ENCODE measurements at regions not wholly inside any gene's neighbourhood (a gene's known extent, or its start where the extent isn't known, plus 50 kb on each side); places are given as distances from the start of the nearest gene placed in this dataset.
A peak's percentile ranks its signal among the peaks of the same experiment; 100 is the strongest.
"Not testable (repeated sequence)": the region's sequence is repeated elsewhere in the genome, so short reads cannot be mapped to it uniquely, and the experiment has no call there.

DNA sequence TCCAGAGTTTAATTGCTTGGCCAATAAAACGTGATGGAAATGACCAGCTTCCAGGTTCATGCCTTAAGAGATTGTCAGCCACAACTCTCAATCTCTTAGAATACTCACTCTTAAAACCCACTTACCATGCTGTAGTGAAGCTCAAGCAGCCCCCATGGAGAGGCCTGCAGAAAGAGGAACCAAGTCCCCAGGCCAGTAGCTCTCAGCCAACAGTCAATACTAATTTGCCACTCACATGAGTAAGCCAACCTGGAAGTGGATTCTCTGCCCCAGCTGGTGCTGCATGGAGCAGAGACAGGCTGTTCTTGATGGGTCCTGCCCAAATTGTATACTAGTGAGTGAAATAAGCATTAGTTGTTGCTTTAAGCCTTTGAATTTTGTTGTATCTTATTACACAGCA lies 155.9 kb downstream of the OXSM start:
- no peak for DNase-seq (ENCODE audit: low spot score)

DNA sequence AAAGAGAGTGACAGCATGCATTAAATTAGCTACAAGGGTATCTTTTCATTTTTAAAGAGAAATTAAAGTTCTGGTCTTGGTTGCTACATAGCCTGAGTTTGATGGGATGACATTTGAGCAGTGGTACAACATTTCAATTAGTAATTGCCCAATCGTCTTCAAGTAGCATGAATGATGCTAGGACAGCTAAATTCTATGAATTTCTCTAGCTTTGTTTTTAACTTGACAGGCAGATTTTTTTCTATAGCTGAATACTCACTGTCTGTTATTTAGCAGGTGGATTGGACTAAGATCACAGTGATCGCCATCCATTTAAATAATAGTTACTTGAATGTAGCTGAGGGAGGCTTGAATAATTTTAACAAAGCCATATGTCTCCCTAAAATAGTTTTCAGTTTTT lies 162.2 kb downstream of the OXSM start:
- DNase-seq (ENCODE audit: low spot score) = no peak

DNA sequence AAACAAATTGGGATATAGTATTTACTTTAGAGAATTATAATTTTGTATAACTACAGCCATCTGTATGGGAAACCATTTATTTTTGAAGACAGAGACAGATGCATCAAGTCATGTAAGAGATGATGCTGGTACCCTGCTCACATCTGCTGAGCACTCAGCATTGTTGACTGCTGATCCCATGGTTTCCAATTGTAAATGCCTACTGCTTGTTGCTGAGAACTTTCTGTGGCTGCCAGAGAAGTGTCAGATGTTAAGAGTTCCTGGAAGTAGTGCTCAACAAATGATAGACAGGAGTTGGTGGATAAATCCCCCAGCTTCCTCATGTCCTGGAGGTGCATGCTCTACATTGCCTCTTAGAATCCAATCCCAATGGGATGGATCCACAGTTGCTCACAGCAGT lies 167.1 kb downstream of the OXSM start:
- DNase-seq (ENCODE audit: low spot score) = no peak

DNA sequence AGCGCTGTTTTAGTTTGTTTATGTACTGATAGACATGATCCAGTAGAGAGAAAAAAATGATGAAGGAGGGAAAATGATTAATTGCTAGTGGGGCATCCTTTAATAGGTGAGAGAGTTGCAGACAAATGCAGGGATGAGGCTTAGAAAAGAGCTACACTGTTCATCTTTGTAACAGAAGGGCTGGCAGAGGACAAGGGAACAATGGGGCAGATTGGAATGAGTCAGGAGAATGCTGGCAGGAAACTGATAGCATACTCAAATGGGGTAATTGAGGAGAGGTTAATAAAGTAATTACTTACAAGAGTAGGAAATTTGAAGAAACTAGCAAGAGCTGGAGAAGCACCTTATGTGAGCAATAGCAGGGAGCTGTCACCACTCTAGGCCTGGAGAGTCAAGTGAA lies 170.9 kb downstream of the OXSM start:
- peak; percentile 55 for DNase-seq (ENCODE audit: low spot score)

DNA sequence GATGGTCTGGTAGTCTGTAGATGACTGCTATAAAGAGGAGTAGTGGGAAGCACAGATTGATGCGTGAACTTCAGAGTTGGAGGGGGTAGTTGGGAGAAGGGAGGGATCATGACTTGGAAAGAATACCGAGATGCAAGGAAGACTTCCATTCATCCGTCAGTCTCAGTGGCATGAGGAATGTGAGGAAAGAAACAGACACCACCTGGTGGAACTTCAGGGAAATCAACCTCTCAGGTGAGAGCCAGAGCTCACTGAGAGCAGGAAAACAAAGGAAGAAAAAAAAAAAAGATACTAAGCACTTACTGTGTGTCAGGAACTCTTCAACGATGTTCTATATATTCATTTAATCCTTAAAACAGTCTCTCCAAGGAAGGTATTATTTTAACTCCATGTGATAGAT lies 172.4 kb downstream of the OXSM start:
- no peak for DNase-seq (ENCODE audit: low spot score)

DNA sequence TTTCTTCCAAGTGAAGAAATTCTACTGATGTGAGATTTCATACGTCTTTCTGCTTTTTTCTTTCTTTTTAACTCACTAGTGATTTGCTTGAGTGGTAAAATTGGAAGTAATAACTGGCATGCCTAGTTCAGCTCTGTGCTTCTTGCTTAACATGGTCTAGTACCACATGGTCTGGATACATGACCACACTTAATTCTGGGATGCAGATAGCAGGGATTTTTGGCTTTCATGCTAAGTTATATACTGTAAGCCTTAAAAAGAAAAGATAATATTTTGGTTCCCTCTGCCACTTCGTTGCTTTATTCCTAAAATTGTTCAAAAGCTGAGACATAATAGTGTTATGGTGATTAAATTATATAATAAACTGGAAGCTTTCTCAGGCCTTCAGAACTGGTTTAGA lies 174.3 kb downstream of the OXSM start:
- DNase-seq (ENCODE audit: low spot score) = no peak

DNA sequence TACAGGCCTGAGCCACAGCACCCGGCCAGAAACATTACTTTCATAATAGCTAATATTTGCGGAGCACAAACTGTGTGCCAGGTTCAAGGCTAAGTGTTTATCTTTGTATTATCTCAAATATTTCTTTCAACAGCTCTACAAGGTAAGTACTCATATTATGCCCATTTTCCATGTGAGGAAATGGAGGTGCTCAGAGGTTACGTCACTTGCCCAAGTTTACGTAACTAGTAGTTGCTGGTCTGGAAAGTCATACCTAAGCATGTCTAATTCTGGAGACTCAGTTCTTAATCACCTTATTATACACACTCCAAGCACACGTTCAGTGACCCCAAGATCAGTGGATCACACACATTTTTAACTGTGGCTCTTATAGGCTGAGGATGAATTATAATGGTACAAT lies 177.5 kb downstream of the OXSM start:
- DNase-seq (ENCODE audit: low spot score) = no peak

DNA sequence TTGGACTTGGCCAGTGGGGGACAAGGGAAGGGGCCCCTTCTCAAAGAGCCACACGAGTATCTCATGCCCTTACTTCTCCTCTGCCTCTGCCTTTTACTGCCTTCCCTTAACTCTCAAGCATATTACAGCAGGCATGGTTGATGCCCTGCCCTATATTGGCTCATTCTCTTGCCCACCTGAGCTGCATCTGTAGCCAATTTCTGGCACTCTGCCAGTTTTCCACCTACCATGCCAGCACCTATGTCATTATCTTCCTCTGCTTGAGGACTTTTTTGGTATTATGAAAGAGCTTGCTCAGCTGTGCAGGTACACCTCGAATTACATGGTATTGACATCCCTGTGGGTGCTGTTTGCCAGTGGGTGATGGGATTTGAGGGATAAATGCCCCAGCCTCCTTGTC lies 181.8 kb downstream of the OXSM start:
- DNase-seq (ENCODE audit: low spot score) = no peak

DNA sequence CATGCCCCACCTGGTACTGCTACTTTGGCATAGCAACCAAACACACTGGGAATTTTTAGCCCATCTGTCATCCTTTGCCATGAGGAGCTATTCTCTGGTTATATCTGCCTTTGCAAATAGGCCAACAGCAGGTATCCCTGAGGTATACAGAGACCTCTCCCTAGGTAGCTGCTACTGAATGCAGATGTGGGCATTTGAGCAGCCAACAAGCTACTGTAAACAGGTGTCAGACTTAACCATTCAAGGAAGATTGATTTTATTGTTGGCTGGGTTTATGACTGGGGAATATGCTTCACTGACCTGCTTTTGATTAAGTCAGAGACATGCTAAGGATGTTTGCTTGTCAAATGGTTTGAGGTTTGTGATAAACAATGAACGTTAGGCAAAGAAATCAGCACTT lies 183.2 kb downstream of the OXSM start:
- DNase-seq (ENCODE audit: low spot score) = no peak

DNA sequence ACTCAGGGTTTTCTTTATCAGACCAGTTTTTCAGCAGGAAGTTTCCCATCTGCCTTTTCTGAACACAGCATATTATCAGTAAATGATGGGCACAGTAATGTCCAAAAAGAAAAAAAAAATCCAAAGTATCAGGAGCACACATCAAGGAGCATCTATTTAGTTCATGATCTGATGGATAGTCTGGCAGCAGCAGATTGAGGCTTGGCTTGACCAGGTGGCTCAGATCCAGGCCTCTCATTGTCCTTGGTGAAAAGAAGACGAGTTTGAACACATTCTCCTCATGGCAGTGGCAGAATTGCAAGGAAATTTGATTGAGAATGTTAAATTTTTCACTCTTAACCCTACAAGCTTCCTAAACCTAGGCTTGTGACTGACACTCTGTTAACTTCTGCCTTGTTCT lies 192.9 kb downstream of the OXSM start:
- DNase-seq (ENCODE audit: low spot score) = no peak

DNA sequence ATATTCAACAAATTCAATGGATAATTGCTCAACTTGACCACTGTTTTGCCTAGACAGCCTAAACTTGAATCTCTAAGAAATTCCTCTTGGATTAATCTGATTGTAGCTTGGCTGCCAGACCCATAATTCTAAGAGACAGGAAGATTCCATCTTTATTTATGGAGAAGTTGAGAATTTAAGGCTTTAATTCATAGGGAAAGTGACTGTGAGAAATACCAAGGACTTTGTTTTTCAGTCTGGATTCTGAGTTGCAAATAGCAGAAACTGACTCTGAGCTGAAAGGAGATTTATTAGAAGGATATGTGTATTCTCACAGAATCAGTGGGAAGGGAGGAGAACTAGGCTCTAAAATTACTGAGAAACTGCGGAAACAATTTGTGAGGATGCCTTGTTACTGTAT lies 195.7 kb downstream of the OXSM start:
- no peak for DNase-seq (ENCODE audit: low spot score)

DNA sequence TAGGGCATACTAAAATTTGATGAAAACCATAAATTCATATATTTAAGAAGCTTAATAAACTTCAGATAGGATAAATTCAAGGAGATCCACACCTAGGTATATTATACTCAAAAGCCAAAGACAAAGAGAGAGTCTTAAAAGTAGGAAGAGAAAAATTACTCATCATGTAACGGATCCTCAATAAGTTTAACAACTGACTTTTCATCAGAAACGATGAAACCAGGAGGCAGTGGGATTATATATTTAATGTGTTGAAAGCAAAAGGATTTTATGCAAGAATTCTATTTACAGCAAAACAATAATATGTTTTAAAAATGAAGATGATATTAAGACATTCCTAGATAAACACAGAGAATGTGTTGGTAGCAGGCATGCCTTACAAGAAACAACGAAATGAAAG lies 202.7 kb downstream of the OXSM start:
- no peak for DNase-seq (ENCODE audit: low spot score)

DNA sequence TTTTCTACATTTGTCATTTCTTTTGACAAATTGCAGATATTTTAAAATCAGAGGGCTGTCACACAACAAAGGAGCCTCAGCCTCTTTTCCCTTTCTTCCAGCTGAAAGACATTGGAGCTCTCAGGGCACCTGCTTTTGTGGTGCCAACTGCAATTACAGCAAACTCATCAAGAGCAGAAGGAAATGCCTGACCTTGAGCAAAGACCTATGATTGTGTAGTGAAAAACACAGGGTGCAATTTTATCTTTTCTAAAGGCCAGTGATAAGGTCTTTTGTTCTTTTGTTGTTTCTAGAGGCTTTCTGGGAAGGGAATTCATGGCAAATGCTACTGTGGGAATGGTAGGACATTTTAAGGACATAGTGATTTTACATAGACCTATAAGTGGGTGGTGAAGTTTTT lies 214.3 kb downstream of the OXSM start:
- DNase-seq (ENCODE audit: low spot score) = no peak

DNA sequence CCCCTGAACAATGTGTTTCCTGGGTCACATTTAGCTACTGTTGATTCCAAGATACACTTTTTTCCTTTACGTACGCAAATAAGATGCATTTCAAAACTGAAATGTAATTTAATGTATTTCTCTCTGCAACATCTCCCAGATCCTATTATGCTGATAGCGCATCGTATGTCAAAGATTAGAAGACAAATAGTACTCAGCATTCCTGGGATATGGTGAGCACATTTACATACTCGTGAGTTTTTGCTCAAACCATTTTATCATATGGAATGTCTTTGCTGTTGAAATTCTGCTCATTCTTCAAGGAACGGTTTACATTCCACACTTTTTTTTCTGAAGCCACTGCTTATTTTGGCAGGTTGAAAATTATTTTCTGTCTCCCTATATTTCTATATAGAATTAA lies 221.4 kb downstream of the OXSM start:
- DNase-seq (ENCODE audit: low spot score) = no peak

DNA sequence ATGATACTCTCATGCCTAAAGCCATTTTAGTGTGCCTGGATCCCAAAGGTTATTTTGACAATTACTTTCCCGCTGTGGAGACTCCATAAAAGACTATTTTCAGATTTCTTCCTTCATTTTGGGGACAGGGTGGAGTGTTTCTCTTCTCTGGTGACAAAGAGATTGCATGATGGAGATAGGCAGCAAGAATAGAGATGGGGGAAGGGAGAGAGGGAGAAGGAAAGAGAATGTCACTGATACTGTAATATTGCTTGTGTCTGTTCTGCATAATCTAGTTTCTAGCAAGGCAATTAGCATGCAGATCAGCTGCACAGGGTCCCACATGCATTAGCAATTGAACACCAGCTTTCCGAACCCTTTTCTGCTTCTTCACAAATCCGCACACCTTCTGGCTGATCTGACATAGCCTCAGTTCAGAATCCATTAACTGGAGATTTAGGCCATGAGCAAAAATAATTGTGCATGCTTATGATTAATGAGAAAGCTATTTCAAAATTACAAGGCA lies 222.4 kb downstream of the OXSM start:
- no peak for DNase-seq (ENCODE audit: low spot score)

DNA sequence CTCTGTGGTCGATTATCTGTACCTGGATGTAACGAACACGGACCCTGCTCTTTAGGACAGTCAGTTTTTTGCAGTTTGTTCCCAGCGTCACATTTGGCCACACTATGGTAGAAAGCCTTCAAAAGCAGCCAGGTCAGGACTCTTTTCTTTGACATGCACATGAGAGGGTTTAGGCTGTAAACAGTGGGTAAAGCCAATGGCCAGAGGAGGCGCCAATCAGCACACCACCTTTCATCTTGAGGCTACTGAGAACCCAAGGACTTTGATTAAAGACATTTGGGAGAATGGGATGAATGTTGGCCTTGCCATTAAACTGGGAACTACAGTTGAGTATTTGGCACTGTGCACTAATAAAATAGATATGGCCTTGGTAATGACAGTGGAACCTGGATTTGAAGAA lies 225.9 kb downstream of the OXSM start:
- no peak for DNase-seq (ENCODE audit: low spot score)

DNA sequence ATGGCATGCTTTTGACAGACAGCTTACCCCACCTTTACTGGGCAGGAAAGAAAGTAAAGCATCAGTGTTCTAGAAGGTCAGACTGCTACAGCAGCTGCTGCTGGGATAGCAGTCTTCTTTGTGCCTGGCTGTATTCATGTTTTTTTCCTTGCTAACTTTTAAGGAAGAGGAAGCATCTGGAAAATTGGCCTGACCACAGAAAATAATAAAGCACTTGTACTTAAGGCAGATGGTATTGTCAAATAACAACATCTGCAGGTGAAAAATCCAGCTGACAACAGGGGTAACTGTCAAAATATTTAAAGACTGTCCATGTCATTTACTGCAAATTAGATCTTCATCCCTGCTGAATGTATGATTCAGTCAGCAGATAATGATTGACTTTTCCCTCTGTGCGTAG lies 229.0 kb downstream of the OXSM start:
- DNase-seq (ENCODE audit: low spot score) = no peak

DNA sequence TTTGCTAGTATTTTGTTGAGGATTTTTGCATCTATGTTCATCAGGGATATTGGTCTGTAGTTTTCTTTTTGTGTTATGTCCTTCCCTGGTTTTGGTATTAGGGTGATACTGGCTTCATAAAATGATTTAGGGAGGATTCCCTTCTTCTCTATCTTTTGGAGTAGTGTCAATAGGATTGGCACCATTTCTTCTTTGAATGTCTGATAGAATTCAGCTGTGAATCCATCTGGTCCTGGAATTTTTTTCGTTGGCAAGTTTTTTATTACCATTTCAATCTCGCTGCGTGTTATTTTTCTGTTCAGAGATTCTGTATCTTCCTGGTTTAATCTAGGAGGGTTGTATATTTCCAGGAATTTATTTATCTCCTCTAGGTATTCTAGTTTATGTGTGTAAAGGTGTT lies 234.3 kb downstream of the OXSM start:
- not testable (repeated sequence) for DNase-seq (ENCODE audit: low spot score)

DNA sequence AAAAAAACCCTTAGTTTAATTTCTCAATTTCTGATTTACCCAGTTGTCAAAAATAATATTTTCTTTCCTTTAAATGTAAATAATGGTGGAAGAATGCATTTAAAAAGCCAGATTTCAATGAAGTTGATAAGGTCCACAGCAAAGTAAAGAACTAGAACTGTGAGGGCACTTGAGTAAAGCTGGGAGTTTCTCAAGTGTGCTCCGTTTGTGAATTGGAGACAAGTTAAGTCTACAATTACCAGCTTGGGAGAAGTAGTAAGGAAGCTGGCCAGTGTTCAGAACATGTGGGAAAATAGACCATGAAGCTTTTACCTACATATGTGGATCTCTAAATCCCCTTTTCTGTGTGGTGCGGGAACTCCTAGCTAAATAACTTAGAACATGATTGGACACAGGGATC lies 239.4 kb downstream of the OXSM start:
- DNase-seq (ENCODE audit: low spot score) = no peak

DNA sequence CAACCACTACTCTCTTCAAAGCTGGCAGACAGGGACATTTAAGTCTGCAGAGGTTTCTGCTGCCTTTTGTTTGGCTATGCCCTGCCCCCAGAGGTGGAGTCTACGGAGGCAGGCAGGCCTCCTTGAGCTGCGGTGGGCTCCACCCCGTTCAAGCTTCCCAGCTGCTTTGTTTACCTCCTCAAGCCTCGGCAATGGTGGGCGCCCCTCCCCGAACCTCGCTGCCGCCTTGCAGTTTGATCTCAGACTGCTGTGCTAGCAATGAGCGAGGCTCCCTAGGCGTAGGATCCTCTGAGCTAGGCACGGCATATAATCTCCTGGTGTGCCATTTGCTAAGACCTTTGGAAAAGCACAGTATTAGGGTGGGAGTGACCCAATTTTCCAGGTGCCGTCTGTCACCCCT lies 252.2 kb downstream of the OXSM start:
- DNase-seq (ENCODE audit: low spot score) = not testable (repeated sequence)

DNA sequence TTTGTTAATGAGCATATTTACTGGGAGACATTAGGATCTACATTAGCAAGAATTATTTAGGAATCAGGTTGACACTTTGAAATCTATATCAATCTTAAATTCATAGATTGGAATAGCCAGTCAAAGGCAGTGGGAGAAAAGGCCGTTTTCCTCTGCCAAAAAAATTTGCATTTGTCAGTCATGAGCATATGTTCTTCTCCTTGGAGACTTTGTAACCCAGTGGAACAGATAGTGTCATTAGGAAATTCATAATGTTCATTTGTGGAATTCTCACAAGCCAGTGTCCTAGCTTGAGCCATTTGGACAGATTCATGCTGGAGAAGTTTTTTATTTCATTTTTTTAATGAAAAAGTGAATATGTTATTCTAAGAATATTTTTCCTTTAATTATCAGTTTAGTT lies 260.1 kb downstream of the OXSM start:
- no peak for DNase-seq (ENCODE audit: low spot score)

DNA sequence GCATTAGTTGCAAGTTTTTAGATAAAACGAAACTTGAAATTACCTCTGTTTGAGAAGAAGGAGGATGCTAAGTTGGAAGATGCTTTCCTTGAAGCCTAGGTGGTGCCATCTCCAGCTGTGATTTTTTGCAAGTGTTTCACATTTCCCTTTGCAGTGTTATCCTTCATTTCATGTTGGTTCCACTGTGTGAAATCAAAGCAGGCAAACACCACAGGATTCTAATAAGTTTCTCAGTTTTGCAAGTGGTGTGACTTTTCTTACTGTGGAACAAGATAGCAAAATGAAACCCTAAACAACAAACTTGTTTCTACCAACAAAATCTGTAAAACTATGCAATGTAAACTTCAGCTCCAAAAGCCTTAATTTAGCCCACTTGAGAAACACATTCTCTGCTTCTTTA lies 260.9 kb downstream of the OXSM start:
- no peak for DNase-seq (ENCODE audit: low spot score)

DNA sequence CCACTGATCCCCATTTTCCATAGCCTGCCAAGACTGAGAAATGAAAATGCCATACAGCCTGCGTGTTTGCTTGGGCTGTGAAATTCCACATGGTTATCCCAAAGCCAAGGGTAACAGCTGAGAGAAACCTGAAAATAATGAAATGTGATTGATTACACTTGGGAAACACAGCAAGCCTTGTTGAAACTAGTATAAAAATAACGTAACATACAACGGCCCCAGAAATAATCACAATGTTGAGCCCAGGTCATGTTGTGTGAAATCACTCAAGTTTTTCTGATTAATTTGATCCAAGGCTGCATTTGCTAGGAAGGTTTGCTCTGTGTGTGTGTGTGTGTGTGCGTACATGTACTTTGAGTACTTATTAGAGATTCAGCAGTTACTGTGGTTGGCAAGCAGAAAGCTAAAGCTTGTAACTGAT lies 269.0 kb downstream of the OXSM start:
- DNase-seq (ENCODE audit: low spot score) = peak; percentile 40

DNA sequence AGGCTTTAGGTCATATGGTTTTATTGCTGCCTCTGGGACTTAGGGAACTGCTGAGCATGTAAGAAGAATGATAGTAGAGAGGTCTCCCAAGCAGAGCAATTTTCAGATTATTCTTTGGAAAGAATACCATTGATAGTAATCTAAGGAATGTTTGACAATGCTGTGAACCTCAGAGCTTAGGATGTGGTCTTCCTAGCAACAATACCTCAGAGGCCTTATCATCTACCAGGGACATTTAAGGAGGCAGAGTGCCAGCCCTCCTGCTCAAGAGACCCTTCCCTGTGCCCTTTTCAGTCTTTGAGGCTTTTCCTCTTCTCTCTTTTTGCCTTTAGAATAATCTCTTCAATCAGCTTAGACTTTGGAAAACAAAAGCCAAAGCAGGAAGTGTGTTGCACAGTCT lies 272.1 kb downstream of the OXSM start:
- DNase-seq (ENCODE audit: low spot score) = no peak

DNA sequence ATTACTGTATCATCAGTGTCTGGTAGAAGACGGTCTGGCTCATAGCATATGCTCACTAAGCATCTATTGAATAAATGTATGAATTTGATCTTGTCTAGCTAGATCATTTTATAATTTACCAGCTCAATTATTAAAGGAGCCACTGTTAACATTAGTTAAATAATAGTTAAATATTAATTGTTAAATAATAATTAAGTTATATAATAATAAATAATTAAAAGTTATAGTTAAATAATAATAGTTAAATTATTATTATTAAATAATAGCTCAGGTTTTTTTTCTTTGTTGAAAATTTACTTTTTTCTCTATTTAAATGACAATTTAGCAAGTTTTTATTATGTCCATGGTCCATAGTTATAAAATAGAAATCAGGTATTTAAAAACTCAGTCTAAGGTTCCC lies 274.4 kb downstream of the OXSM start:
- DNase-seq (ENCODE audit: low spot score) = no peak

All from Ammon's horn (tissue), 1 donor.